ENCODE measurements at regions not wholly inside any gene's neighbourhood (a gene's known extent, or its start where the extent isn't known, plus 50 kb on each side); places are given as distances from the start of the nearest gene placed in this dataset.

DNA sequence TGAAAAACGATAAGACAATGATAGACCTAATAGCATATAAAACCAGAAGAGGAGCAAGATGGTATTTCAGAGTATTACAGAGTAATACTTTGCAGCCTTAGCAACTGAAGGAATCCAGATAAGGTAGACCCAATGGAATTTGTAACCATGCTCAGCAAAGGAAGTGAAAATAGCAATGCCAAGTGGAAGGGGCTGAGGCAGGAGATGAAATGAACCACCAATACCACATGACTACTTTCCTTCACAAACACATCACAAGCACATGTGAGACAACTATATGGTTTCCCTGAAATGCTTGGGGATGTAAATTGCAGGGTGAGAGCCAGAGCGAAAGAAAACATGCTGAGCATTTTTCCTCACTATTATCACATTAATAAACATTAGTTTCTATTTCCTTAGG, 79.8 kb upstream of the MELK start:
- DNase-seq (ENCODE audit: low read depth) = peak; percentile 20
- TF ChIP-seq, protein P1, sequence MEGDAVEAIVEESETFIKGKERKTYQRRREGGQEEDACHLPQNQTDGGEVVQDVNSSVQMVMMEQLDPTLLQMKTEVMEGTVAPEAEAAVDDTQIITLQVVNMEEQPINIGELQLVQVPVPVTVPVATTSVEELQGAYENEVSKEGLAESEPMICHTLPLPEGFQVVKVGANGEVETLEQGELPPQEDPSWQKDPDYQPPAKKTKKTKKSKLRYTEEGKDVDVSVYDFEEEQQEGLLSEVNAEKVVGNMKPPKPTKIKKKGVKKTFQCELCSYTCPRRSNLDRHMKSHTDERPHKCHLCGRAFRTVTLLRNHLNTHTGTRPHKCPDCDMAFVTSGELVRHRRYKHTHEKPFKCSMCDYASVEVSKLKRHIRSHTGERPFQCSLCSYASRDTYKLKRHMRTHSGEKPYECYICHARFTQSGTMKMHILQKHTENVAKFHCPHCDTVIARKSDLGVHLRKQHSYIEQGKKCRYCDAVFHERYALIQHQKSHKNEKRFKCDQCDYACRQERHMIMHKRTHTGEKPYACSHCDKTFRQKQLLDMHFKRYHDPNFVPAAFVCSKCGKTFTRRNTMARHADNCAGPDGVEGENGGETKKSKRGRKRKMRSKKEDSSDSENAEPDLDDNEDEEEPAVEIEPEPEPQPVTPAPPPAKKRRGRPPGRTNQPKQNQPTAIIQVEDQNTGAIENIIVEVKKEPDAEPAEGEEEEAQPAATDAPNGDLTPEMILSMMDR (IDR thresholded peaks at IDR 0.05; ENCODE audit: insufficient read depth, low read length) = no peak
- H3K4me3 ChIP-seq (ENCODE audit: low read depth, low read length) = no peak overlapping the region

DNA sequence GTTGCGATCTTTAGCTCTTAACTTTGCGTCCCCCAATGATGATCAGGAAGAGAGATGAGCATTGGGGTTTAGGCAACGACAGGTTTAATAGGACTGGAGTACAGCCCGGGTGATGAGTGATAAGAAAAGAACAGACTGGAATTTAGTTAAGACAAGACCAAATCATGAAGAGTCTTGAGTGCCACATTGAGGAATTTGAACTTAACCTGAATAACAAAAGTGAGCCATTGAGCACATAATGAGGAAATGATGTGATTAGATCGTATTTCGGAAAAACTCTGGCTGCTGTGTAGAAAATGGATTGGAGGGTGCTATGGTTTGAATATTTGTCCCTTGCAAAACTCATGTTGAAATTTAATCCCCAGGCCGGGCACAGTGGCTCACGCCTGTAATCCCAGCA, 83.2 kb upstream of the MELK start:
- TF ChIP-seq, protein P1 (IDR thresholded peaks at IDR 0.05; ENCODE audit: insufficient read depth, low read length) = no peak
- no peak for DNase-seq (ENCODE audit: low read depth)
- H3K4me3 ChIP-seq (ENCODE audit: low read depth, low read length) = no peak overlapping the region

DNA sequence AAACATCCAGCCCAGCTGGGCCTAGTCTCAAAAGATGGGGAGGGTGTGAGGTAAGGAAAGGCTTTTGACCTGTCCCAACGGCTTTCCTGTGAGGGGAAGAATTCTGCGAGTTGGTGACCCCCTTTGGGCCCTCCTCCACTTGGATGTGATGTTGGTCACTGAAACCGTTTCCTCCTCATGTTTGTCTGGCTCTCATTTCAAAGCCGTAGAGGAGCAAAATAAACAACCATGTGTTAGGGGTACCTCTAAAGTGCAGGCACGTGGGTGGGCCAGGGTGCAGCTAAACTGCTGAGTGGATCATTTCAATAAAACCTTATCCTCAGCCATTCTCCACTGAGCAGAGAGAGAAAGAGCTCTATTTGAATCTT, 84.3 kb upstream of the MELK start:
- no peak for DNase-seq (ENCODE audit: low read depth)
- peak overlapping the region; percentile 71 for H3K4me3 ChIP-seq (ENCODE audit: low read depth, low read length)
- TF ChIP-seq, protein P1 (IDR thresholded peaks at IDR 0.05; ENCODE audit: insufficient read depth, low read length) = no peak

DNA sequence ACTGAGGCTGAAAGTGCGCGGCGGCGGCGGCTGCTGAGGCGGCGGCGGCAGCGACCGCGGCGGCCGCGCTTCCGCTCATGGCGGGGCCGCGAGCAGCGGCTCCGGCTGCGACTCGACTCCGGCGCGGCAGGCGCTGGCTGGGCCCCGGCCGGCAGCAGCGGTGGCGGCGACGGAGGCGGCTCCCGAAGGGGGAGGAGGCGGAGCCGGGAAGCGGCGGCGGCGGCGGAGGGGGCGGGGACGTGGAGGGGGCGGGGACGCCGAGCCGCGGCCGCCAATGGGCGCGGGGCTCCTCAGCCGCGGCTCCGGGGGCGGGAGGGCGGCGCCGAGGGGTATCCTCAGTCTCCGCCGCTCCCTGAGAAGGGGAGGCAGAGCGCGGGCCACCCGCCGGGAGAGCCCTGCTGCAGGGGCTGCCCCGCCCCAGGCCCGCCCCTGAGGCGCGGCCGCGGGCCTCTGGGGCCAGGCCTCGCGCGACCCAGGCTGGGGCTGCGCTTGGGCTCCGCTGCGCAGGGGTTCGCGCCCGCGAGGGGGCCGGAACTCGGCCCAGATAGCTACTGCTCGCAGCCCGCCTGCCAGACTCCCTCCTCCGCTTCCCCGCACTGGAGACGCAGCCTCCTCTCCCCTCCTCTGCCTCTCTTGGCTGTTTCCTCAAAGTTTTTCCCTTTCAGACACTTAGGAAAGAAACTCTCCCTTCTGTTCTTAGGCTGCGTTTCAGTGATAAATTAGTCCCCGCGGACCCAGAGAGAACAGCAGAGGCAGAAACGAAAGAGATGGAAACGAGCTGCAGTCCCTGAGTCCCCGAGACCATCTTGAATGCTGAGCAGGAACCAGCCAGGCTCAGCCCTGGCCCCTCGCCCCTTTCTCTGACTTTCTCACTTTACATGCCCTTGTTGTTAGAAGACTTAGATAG, 85.0 kb upstream of the MELK start:
- H3K4me3 ChIP-seq (ENCODE audit: low read depth, low read length) = peak overlapping the region; percentile 94
- DNase-seq (ENCODE audit: low read depth) = peak; percentile 86
- TF ChIP-seq, protein P1 (IDR thresholded peaks at IDR 0.05; ENCODE audit: insufficient read depth, low read length) = no peak

DNA sequence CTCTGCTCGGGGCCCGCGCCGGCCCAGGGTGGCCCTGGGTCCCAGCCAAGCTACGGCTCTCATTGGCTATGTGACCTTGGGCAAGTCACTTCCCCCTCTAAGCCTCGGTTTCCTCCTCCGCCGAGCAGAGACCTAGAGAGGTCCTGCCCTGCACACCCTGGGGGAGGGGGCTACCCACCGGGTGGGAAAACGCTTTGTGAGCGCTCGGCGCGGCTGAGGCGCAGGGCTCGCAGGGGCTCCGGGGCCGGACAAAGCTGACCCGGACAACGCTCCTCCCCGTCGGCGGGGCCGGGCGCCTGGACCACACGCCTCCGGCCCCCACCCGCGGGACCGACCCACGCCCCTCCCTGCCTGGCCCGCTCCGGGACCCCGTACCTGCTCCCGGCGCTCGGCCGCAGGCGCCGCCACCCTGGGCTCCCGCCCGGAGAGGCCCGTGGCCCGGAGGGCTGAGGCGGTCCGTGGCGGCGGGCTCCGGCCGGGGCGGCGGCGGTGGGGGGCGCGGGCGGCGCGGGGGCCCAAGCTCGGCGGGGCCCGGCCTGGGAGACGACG, 85.7 kb upstream of the MELK start:
- TF ChIP-seq, protein P1 (IDR thresholded peaks at IDR 0.05; ENCODE audit: insufficient read depth, low read length) = no peak
- peak overlapping the region; percentile 94 for H3K4me3 ChIP-seq (ENCODE audit: low read depth, low read length)
- no peak for DNase-seq (ENCODE audit: low read depth)

DNA sequence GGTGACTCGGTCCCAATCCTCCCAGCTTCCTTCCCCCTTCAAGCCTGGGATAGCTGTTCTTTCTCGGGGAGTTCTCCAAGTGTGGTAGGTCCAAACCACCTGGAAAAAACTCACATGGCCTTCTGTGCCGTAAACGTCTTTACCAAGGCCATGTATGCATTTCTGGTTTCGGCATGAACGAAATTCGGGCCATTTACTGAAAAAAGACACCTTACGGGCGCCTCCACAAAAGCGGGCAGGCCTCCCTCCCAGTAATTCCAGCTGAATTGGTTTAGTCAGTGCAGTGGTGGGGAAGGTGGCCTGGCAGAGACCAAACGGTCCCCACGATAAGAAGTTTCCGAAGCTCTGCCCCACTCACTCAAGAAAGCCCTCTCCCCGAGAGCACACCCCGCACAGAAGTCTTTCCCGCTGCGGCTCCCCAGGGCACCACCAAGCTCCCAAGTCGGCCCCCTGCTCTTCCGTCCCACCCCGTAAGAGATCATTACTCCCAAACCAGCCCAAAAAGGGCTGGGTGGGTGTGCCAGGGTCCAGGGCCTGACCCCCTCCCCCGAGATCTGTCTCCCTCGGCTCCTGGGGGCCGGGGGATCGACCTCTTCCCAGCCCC, 86.3 kb upstream of the MELK start:
- peak overlapping the region; percentile 94 for H3K4me3 ChIP-seq (ENCODE audit: low read depth, low read length)
- TF ChIP-seq, protein P1 (IDR thresholded peaks at IDR 0.05; ENCODE audit: insufficient read depth, low read length) = no peak
- DNase-seq (ENCODE audit: low read depth) = peak; percentile 18

All from fibroblast of the aortic adventitia (primary cell).